ENCODE measurements at regions not wholly inside any gene's neighbourhood (a gene's known extent, or its start where the extent isn't known, plus 50 kb on each side); places are given as distances from the start of the nearest gene placed in this dataset.

DNA sequence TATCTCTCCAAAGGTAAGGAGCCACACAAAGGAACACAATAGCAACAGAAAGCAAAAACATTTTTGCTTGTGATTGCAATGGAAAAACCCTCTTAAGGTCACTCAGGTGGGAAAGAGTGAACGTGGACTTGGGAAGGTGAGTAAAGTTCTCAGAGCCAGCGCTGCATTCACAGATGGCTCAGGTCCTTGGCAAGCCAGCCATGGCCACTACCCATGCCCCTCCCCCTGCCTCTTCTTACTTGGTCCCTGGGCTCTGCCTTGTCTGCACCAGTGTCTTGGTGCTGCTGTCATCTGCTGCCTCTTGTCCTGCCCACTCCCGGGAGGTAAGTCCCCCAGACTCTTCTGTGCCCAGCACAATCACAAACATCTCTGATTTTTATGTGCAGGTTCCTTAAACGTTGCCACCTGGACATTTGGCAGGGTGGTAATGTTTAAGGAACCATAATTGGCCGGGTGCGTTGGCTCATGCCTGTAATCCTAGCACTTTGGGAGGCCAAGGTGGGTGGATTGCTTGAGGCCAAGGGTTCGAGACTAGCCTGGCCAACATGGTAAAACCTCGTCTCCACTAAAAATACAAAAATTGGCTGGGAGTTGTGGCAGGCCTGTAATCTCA is 74.6 kb downstream of the FEM1C start:
- no peak for TF ChIP-seq CTCF (IDR thresholded peaks at IDR 0.05; ENCODE audit: low read depth, low read length, missing control alignments)
- H3K4me3 ChIP-seq (replicated peaks; ENCODE audit: low read depth, low read length): no peak overlapping the region
- DNase-seq (ENCODE audit: extremely low read depth, low read depth): no peak

DNA sequence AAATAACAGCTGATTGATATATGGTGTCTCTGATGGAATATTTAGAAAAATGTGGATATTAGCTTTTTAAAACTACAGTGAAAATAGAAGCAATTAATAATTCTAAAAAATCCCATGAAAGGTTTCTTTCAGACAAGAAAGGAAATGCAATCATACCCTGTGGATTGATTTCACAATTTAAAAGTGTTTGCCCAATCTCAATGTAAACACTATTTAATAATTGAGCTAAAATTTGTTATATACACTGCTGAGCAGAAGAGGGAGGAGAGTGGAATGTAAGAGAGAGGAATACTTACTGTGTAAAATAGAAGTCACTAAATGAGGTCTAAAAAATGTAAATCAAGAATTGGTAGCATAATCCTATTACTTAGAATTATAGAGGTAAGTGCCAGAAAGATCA is 76.9 kb downstream of the FEM1C start:
- no peak for TF ChIP-seq CTCF (IDR thresholded peaks at IDR 0.05; ENCODE audit: low read depth, low read length, missing control alignments)
- H3K4me3 ChIP-seq (replicated peaks; ENCODE audit: low read depth, low read length): no peak overlapping the region
- no peak for DNase-seq (ENCODE audit: extremely low read depth, low read depth)

GRCh38 chr5:115465431-115465830 is 79.1 kb downstream of the FEM1C start:
- DNase-seq (ENCODE audit: extremely low read depth, low read depth): no peak
- TF ChIP-seq CTCF (IDR thresholded peaks at IDR 0.05; ENCODE audit: low read depth, low read length, missing control alignments): no peak
- no peak overlapping the region for H3K4me3 ChIP-seq (replicated peaks; ENCODE audit: low read depth, low read length)

GRCh38 chr5:115463983-115464382 is 80.6 kb downstream of the FEM1C start:
- TF ChIP-seq CTCF (IDR thresholded peaks at IDR 0.05; ENCODE audit: low read depth, low read length, missing control alignments): no peak
- H3K4me3 ChIP-seq (replicated peaks; ENCODE audit: low read depth, low read length): no peak overlapping the region
- DNase-seq (ENCODE audit: extremely low read depth, low read depth): no peak

DNA sequence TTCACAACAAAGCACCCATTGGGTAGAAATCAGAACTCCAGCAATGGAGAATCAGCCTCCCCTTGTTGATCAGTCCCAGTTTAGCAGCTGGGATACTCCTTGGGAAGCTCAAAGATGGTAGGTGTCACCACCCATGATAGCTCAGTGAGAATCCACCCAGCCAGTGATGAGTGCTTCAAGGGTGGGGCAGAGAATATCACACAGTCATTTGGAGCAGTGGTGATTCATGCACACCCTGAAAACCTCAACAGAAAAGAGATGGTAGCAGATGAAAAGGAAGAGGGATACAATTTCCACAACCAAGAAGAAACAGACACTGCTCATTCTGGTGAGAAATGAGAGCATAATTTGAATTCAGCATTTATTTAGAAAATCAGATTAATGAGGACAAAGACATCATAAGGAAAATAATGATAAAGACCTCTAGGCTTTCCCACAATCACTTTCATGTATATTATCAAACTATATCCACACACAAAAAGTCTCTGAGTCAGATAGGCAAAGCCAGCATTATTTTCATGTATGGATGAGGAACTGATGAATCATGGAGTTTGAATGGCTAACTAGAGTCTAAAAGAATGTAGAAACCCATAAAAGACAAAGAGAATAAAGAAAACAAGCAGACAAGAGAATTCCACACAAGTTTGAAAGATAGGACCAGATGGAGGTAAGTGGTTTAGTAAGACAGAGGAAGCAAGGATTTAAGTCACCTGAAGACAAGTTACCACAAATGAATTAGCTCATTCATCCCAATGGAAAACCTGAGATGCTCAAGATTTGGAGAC is 82.9 kb downstream of the FEM1C start:
- no peak for TF ChIP-seq CTCF (IDR thresholded peaks at IDR 0.05; ENCODE audit: low read depth, low read length, missing control alignments)
- DNase-seq (ENCODE audit: extremely low read depth, low read depth): peak; percentile 49
- no peak overlapping the region for H3K4me3 ChIP-seq (replicated peaks; ENCODE audit: low read depth, low read length)

DNA sequence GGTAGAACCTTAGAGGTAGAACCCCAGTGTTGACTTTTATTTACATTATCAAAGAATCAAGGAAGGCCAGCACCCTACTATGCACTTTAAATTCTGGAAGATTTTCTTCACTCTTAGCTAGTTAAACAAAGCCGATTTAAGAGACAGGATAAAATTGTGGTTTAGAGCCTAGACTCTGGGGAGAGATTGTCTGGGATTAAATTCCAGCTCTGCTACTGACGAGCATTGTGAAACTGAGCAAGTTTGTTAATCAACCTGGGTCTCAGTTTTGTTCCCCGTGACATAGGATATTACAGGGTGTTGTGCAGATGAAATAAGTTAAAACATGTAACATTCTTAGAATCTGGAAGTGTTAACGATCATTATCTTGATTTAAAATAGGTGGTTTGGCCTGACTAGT is 83.5 kb downstream of the FEM1C start:
- H3K4me3 ChIP-seq (replicated peaks; ENCODE audit: low read depth, low read length): no peak overlapping the region
- no peak for TF ChIP-seq CTCF (IDR thresholded peaks at IDR 0.05; ENCODE audit: low read depth, low read length, missing control alignments)
- no peak for DNase-seq (ENCODE audit: extremely low read depth, low read depth)

Measured in HFF-Myc (cell line).